WI38 (cell line): ENCODE measurements at regions not wholly inside any gene's neighbourhood (a gene's known extent, or its start where the extent isn't known, plus 50 kb on each side); places are given as distances from the start of the nearest gene placed in this dataset.

Experiments used
- H3K4me3 ChIP-seq: 2 replicates; pipeline ENCODE4 v1.5.1; 2011; ENCODE audit warnings: low read depth, mild to moderate bottlenecking, control low read depth, low read length
- TF ChIP-seq, protein P1 (sequence below): IDR thresholded peaks from 2 replicates; pipeline ENCODE4 v1.5.1; 2012; ENCODE audit warnings: low read depth, mild to moderate bottlenecking, control low read depth, low read length

- TF ChIP-seq, protein P1, sequence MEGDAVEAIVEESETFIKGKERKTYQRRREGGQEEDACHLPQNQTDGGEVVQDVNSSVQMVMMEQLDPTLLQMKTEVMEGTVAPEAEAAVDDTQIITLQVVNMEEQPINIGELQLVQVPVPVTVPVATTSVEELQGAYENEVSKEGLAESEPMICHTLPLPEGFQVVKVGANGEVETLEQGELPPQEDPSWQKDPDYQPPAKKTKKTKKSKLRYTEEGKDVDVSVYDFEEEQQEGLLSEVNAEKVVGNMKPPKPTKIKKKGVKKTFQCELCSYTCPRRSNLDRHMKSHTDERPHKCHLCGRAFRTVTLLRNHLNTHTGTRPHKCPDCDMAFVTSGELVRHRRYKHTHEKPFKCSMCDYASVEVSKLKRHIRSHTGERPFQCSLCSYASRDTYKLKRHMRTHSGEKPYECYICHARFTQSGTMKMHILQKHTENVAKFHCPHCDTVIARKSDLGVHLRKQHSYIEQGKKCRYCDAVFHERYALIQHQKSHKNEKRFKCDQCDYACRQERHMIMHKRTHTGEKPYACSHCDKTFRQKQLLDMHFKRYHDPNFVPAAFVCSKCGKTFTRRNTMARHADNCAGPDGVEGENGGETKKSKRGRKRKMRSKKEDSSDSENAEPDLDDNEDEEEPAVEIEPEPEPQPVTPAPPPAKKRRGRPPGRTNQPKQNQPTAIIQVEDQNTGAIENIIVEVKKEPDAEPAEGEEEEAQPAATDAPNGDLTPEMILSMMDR = no peak
Measured at GRCh38 chr6:48426636-48427035, 315.6 kb upstream of the PTCHD4 start.

DNA sequence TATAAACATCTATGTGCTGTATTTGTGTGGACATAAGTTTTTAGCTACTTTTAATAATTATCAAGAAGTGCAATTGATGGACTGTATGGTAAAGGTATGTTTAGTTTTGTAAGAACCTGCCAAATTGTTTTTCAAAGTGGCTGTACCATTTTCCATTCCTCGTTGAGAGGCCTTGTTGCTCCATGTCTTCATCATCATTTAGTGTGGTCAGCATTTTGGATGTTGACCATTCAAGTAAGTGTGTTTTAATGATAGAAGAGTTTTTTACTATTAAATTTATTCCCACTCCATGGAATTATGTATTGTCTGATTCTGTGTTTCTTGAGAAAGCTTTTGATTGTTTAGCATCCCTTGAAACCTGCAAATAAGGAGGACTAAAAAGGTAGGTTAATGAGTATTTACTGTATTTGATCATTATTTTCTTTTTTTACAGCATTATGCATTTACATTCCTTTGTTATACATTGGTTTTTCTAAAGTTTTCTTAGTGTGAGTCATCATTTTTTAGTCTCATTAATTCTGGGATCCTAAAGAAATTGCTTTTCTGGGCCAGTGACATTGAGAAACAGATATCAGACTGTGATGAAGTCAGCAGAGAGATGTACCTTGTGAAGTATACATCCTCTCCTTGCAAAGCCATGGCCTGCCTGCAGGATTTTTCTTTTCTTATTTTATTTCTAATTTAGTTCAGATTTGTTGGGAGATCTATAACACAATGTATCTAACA, 312.8 kb upstream of the PTCHD4 start:
- H3K4me3 ChIP-seq = no peak overlapping the region

More at GRCh38 chr6:48426636-48427035, 315.6 kb upstream of the PTCHD4 start:
- H3K4me3 ChIP-seq = no peak overlapping the region

DNA sequence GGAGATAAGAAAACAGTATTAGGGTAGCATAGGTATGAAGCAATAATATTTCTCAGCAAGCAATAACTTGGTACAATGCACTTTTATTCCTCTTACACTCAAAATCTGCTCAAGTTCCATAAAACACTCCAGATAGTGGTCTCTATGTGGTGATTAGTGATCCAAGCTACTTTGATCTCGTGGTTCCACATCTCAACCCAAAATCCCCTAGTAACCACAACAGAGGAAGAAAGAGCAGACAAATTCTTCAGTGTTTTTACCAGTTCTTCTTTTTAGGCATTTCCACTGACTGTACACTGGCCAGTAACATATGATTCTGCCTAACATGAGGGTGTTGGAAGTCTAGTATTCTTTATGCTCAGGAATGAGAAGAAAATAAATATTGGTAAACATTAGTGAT, 309.0 kb upstream of the PTCHD4 start:
- TF ChIP-seq, protein P1 = no peak
- no peak overlapping the region for H3K4me3 ChIP-seq

More for the DNA sequence above, 312.8 kb upstream of the PTCHD4 start:
- TF ChIP-seq, protein P1 = no peak

GRCh38 chr6:48417927-48418326, 306.9 kb upstream of the PTCHD4 start:
- H3K4me3 ChIP-seq = no peak overlapping the region
- TF ChIP-seq, protein P1 = no peak

DNA sequence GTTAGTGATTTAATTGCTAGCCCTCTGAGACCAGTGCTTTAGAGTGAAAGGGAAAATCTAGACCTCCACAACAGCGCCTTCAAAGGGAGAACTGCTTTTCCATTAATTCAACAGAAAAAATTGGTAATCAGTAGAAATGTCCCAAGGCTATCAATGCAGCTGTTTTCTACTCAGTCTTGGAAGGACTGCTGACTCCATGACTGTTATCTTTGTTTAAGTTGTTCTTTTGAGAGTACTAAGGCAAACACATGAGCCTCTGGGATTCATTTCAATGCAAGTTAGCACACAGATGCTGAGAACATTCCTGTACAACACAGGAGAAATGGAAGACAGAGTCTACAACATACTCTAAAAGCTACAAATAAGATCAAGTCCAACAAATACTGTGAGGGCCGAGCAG, 301.7 kb upstream of the PTCHD4 start:
- TF ChIP-seq, protein P1 = no peak
- no peak overlapping the region for H3K4me3 ChIP-seq

DNA sequence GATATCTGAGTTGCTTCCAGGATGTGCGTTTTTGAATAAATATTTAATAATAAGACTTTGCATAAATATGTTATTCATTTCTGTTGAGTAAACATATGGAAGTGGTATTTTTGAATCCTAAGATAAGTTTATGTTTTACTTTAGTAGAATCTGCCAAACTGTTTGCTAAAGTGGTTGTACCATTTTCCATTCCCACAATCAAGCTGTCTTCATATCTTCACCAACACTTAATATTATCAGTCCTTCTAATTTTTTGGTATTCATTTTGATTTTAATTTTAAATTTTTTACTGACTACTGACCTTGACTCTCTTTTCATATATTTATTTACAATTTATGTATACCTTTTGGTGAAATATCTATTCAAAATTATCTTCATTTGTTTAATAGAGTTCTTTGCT, 293.9 kb upstream of the PTCHD4 start:
- TF ChIP-seq, protein P1 = no peak

DNA sequence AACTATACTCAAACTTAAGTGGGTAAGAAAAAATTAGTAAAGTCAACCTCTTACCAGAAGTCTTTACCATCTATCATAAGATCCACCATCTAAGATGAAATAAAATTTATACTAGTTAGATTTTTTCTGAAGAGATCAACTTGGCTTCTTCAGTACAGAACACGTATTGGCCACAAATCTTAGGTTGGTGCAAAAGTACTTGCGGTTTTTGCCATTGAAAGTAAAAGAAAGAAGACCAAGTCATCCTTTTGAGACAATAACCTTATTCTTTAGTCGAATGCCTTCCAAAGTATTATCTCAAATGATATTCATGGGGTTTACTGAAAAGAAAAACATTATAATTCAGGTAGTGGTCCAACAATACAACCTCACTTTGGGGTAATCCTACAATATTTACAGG, 292.6 kb upstream of the PTCHD4 start:
- TF ChIP-seq, protein P1 = no peak
- H3K4me3 ChIP-seq = no peak overlapping the region

More for the DNA sequence above, 293.9 kb upstream of the PTCHD4 start:
- H3K4me3 ChIP-seq = no peak overlapping the region
